ENCODE measurements at regions not wholly inside any gene's neighbourhood (a gene's known extent, or its start where the extent isn't known, plus 50 kb on each side); places are given as distances from the start of the nearest gene placed in this dataset.

DNA sequence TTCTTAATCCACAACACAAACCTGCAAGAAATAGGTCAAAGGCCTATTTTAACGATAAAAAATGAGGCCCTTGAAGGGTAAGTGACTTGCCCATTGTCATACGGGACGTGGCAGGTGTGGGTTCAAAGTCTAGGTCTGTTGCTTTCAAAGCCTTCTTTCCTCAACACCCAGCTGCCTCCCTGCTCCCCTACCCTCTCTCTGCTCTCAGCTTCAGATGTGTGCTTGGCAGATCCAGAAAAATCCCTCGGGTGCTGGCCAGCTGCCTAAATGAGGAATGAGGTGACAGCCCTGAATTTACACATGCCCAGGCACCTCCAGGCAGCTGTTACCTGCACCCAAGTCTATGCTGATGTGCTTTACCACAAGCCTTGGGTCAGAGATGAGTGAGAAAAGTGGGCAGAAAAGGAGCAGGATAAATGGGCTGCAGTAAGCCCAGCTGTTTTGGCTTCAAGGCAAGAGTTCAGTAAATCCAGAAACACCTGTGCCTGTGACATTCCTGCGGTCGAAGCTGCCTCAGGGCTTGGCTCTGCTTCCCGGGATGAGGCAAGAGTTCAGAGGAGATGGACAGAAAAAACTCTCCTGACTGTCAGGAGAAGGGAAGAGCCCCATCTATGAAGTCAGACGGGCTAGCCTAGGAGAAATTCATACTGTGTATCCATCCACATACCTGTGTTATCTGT, 49.9 kb upstream of the LDLRAD3 start:
- H3K4me2 ChIP-seq (ENCODE audit: low read depth, low read length) = no peak overlapping the region
- in situ Hi-C loops (cut with HindIII; ENCODE audit: extremely low pct_ligation_motif_present, low pct_unique_long_range_greater_than_20kb) (no loop called here), intact Hi-C loops (cut with micrococcal nuclease; ENCODE audit: unreplicated experiment) (no loop called here)
- no peak for ATAC-seq
- CTCF ChIA-PET (ENCODE audit: low intra/inter-chr PET ratio, low total read pairs) = no interaction called here
- no peaks in the 10 kb centered on the region for H4K20me1 ChIP-seq (ENCODE audit: insufficient read depth, low read length)
- H3K9me3 ChIP-seq (ENCODE audit: low read length) = no peaks in the 10 kb centered on the region
- no peak for TF ChIP-seq NFYB (CRISPR knock-in tag; IDR thresholded peaks at IDR 0.05)
- TF ChIP-seq, protein P1, sequence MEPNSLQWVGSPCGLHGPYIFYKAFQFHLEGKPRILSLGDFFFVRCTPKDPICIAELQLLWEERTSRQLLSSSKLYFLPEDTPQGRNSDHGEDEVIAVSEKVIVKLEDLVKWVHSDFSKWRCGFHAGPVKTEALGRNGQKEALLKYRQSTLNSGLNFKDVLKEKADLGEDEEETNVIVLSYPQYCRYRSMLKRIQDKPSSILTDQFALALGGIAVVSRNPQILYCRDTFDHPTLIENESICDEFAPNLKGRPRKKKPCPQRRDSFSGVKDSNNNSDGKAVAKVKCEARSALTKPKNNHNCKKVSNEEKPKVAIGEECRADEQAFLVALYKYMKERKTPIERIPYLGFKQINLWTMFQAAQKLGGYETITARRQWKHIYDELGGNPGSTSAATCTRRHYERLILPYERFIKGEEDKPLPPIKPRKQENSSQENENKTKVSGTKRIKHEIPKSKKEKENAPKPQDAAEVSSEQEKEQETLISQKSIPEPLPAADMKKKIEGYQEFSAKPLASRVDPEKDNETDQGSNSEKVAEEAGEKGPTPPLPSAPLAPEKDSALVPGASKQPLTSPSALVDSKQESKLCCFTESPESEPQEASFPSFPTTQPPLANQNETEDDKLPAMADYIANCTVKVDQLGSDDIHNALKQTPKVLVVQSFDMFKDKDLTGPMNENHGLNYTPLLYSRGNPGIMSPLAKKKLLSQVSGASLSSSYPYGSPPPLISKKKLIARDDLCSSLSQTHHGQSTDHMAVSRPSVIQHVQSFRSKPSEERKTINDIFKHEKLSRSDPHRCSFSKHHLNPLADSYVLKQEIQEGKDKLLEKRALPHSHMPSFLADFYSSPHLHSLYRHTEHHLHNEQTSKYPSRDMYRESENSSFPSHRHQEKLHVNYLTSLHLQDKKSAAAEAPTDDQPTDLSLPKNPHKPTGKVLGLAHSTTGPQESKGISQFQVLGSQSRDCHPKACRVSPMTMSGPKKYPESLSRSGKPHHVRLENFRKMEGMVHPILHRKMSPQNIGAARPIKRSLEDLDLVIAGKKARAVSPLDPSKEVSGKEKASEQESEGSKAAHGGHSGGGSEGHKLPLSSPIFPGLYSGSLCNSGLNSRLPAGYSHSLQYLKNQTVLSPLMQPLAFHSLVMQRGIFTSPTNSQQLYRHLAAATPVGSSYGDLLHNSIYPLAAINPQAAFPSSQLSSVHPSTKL (CRISPR knock-in tag; IDR thresholded peaks at IDR 0.05) = no peak
- TF ChIP-seq ZNF337 (CRISPR knock-in tag; IDR thresholded peaks at IDR 0.05; ENCODE audit: borderline replicate concordance, low read depth) = no peak
- TF ChIP-seq, protein P2, sequence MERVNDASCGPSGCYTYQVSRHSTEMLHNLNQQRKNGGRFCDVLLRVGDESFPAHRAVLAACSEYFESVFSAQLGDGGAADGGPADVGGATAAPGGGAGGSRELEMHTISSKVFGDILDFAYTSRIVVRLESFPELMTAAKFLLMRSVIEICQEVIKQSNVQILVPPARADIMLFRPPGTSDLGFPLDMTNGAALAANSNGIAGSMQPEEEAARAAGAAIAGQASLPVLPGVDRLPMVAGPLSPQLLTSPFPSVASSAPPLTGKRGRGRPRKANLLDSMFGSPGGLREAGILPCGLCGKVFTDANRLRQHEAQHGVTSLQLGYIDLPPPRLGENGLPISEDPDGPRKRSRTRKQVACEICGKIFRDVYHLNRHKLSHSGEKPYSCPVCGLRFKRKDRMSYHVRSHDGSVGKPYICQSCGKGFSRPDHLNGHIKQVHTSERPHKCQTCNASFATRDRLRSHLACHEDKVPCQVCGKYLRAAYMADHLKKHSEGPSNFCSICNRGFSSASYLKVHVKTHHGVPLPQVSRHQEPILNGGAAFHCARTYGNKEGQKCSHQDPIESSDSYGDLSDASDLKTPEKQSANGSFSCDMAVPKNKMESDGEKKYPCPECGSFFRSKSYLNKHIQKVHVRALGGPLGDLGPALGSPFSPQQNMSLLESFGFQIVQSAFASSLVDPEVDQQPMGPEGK (CRISPR knock-in tag; IDR thresholded peaks at IDR 0.05) = no peak
- no peak for DNase-seq (ENCODE audit: low spot score)
- no peak overlapping the region for H3K27ac ChIP-seq (ENCODE audit: extremely low read length, insufficient read depth, low read length)
- H3K9ac ChIP-seq (ENCODE audit: insufficient read depth, low read depth, low read length) = no peak overlapping the region
- no TSS peak for BruUV-seq (replicated peaks)
- POLR2A ChIA-PET = no interaction called here
- no peak overlapping the region for H2AFZ ChIP-seq (ENCODE audit: low read length)
- H3K36me3 ChIP-seq (replicated peaks in 1 of 2; ENCODE audit: control insufficient read depth in 1 of 2, insufficient read depth in 2 of 2, low read length in 2 of 2) = no peaks in the 10 kb centered on the region
- FAIRE-seq = no peak
- WGBS (ENCODE audit: low lambda C conversion rate) = 0% methylated on average over 4 of the region's 8 CpGs
- no peaks in the 10 kb centered on the region for H3K79me2 ChIP-seq (ENCODE audit: insufficient read depth, low read length)
- no peak overlapping the region for H3K4me3 ChIP-seq (replicated peaks in 1 of 3; ENCODE audit: insufficient read depth in 1 of 3, low read depth in 2 of 3, low read length in 3 of 3)
- H3K27me3 ChIP-seq (ENCODE audit: control insufficient read depth in 1 of 2, insufficient read depth in 2 of 2, low read length in 2 of 2) = peaks cover 1 to 18% of the 10 kb centered on the region in 2 experiments; a peak in 2 of 5 replicates
- no peaks in the 10 kb centered on the region for H3K4me1 ChIP-seq (ENCODE audit: insufficient read depth, low read length)
